ENCODE measurements at regions not wholly inside any gene's neighbourhood (a gene's known extent, or its start where the extent isn't known, plus 50 kb on each side); places are given as distances from the start of the nearest gene placed in this dataset.

GRCh38 chr11:134667175-134667500, 255.1 kb upstream of the B3GAT1 start:
- no peak for FAIRE-seq
- Histone ChIP-seq H3K9ac (ENCODE audit: low read length in 3 of 3) (no peak overlapping the region), H3K36me3 (ENCODE audit: control insufficient read depth in 2 of 3, insufficient read depth in 3 of 3, low read length in 3 of 3) (no peaks in the 10 kb centered on the region), H3K27ac (ENCODE audit: low read depth in 2 of 2, low read length in 2 of 2) (no peak overlapping the region), H3K4me1 (ENCODE audit: control insufficient read depth in 2 of 3, insufficient read depth in 2 of 3, low read depth in 1 of 3, low read length in 3 of 3) (no peaks in the 10 kb centered on the region), H3K4me3 (ENCODE audit: low read length in 3 of 3) (no peak overlapping the region), H3K9me3 (ENCODE audit: control insufficient read depth in 2 of 3, insufficient read depth in 1 of 3, low read length in 3 of 3) (peaks cover 0 to 4% (median 0%) of the 10 kb centered on the region in 3 donors), H3K27me3 (ENCODE audit: control insufficient read depth, insufficient read depth, low read length) (no peaks in the 10 kb centered on the region)
- intact Hi-C loops (cut with DNase I) = no loop called here
- TF ChIP-seq, protein P1, sequence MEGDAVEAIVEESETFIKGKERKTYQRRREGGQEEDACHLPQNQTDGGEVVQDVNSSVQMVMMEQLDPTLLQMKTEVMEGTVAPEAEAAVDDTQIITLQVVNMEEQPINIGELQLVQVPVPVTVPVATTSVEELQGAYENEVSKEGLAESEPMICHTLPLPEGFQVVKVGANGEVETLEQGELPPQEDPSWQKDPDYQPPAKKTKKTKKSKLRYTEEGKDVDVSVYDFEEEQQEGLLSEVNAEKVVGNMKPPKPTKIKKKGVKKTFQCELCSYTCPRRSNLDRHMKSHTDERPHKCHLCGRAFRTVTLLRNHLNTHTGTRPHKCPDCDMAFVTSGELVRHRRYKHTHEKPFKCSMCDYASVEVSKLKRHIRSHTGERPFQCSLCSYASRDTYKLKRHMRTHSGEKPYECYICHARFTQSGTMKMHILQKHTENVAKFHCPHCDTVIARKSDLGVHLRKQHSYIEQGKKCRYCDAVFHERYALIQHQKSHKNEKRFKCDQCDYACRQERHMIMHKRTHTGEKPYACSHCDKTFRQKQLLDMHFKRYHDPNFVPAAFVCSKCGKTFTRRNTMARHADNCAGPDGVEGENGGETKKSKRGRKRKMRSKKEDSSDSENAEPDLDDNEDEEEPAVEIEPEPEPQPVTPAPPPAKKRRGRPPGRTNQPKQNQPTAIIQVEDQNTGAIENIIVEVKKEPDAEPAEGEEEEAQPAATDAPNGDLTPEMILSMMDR (IDR thresholded peaks at IDR 0.05; ENCODE audit: borderline replicate concordance, extremely low read depth, insufficient read depth) = no peak
- DNase-seq = no peak

DNA sequence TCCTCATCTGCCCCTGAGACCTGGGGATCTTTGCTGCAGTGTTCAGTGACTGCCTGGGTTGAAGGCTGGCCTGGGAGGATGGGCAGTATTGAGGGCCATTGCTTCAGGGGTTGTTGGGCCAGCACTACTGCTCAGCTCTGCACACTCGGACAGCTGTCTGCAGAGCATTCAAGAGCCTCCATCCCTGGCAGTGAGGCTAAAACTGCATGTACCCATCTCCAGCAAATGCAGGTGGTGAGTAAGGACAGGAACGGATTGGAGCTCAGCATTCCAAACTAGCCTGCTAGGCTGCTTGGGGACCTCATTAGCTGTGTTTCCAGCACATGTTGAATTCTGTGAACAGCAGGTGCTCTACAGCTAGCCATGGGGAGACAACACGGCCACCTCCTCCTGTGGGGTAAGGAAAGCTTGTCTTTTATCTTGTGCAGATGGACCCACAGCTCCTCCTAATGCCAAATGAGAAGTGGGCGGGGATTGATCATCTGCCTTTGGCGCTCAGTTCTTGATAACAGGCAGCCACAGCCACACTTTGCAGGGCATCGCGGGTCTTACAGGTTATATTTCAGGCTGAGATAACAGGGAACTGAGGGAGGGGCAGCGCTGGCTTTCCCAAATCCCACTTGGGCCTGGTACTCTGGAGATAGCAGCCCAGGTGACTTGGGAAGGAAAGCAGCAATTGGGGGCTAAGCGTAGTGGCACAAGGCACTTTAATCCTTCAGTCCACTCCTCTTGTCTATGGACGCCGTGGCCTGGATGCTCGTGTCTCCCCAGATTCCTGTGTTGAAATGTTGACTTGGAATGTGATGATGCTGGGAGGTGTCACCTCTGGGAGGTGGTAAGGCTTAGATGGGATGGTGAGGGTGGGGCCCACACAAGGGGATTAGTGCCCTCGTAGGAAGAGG, 254.5 kb upstream of the B3GAT1 start:
- Histone ChIP-seq H3K9me3 (ENCODE audit: control insufficient read depth in 2 of 3, insufficient read depth in 1 of 3, low read length in 3 of 3) (peaks cover 0 to 4% (median 0%) of the 10 kb centered on the region in 3 donors), H3K27me3 (ENCODE audit: control insufficient read depth, insufficient read depth, low read length) (no peaks in the 10 kb centered on the region), H3K36me3 (ENCODE audit: control insufficient read depth in 2 of 3, insufficient read depth in 3 of 3, low read length in 3 of 3) (no peaks in the 10 kb centered on the region), H3K27ac (ENCODE audit: low read depth in 2 of 2, low read length in 2 of 2) (no peak overlapping the region), H3K9ac (ENCODE audit: low read length in 3 of 3) (no peak overlapping the region), H3K4me1 (ENCODE audit: control insufficient read depth in 2 of 3, insufficient read depth in 2 of 3, low read depth in 1 of 3, low read length in 3 of 3) (no peaks in the 10 kb centered on the region), H3K4me3 (ENCODE audit: low read length in 3 of 3) (no peak overlapping the region)
- TF ChIP-seq, protein P1 (IDR thresholded peaks at IDR 0.05; ENCODE audit: borderline replicate concordance, extremely low read depth, insufficient read depth) = no peak
- DNase-seq = peak in 1 of 5 donors; percentile 6
- no peak for FAIRE-seq
- intact Hi-C loops (cut with DNase I) = no loop called here

DNA sequence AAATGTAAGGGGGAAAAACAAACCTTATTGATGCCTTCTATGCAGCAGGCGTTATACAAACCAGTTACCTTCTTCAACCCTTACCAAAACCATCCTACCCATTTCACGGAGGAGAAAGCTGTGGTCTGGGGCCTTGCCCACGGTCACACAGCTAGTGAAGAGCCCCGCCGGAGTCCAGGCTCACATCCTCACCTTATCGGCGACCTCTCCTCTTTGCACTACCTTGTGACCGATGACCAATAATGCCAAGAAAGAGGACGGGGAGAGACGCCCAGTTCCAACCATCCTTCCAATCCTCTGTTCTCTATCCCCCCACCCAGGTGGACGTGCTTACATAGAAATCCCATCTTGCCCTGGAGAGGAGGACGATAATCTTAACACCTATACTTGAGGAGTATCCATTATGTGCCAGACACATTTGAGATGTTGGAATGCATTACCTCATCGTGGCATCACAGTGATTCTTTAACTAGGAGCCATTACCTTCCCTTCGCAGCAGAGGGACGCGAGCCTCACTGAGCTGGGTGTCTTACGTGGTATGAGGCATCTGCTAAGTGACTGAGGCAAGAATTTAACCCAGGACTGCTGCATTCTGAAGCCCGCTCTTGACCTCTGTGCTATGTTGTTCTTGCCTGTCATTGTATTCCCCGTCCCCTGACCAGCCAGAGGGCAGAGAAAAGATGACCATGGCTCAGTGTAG, 253.7 kb upstream of the B3GAT1 start:
- TF ChIP-seq, protein P1 (IDR thresholded peaks at IDR 0.05; ENCODE audit: borderline replicate concordance, extremely low read depth, insufficient read depth) = no peak
- FAIRE-seq = no peak

More for the DNA sequence above, 253.7 kb upstream of the B3GAT1 start:
- DNase-seq = peak in 2 of 5 donors; percentile 9 to 34
- Histone ChIP-seq H3K9ac (ENCODE audit: low read length in 3 of 3) (no peak overlapping the region), H3K27ac (ENCODE audit: low read depth in 2 of 2, low read length in 2 of 2) (no peak overlapping the region), H3K4me3 (ENCODE audit: low read length in 3 of 3) (no peak overlapping the region), H3K27me3 (ENCODE audit: control insufficient read depth, insufficient read depth, low read length) (no peaks in the 10 kb centered on the region), H3K4me1 (ENCODE audit: control insufficient read depth in 2 of 3, insufficient read depth in 2 of 3, low read depth in 1 of 3, low read length in 3 of 3) (no peaks in the 10 kb centered on the region), H3K9me3 (ENCODE audit: control insufficient read depth in 2 of 3, insufficient read depth in 1 of 3, low read length in 3 of 3) (peaks cover 0 to 4% (median 0%) of the 10 kb centered on the region in 3 donors), H3K36me3 (ENCODE audit: control insufficient read depth in 2 of 3, insufficient read depth in 3 of 3, low read length in 3 of 3) (no peaks in the 10 kb centered on the region)
- intact Hi-C loops (cut with DNase I) = no loop called here
